Gastroesophageal sphincter (tissue), 3 donors: ENCODE measurements at regions not wholly inside any gene's neighbourhood (a gene's known extent, or its start where the extent isn't known, plus 50 kb on each side); places are given as distances from the start of the nearest gene placed in this dataset.

Experiments
- EP300 ChIP-seq: sonication (generic); formaldehyde crosslinking; IDR thresholded peaks from one replicate; pipeline ENCODE4 v1.6.1; 2017; ENCODE audit warnings: antibody characterized with exemption, mild to moderate bottlenecking
- POLR2AphosphoS5 ChIP-seq: sonication (generic); formaldehyde crosslinking; IDR thresholded peaks from one replicate; pipeline ENCODE4 v1.6.1; 2017; ENCODE audit warnings: antibody characterized with exemption
- TF ChIP-seq, protein P1 (sequence below), 4 experiments: fragments of 200-600 bp in 2 of 4; fragments of 450-650 bp in 2 of 4; sonication (generic) in 1 of 4; IDR thresholded peaks; one replicate each; pipeline ENCODE4 v1.5.1; 2017 to 2019; ENCODE audit warnings: antibody characterized with exemption in 4 of 4, mild to moderate bottlenecking in 2 of 4, moderate library complexity in 2 of 4

GRCh38 chr2:144324446-144325045 is 195.4 kb downstream of the ZEB2 start:
- TF ChIP-seq, protein P1, sequence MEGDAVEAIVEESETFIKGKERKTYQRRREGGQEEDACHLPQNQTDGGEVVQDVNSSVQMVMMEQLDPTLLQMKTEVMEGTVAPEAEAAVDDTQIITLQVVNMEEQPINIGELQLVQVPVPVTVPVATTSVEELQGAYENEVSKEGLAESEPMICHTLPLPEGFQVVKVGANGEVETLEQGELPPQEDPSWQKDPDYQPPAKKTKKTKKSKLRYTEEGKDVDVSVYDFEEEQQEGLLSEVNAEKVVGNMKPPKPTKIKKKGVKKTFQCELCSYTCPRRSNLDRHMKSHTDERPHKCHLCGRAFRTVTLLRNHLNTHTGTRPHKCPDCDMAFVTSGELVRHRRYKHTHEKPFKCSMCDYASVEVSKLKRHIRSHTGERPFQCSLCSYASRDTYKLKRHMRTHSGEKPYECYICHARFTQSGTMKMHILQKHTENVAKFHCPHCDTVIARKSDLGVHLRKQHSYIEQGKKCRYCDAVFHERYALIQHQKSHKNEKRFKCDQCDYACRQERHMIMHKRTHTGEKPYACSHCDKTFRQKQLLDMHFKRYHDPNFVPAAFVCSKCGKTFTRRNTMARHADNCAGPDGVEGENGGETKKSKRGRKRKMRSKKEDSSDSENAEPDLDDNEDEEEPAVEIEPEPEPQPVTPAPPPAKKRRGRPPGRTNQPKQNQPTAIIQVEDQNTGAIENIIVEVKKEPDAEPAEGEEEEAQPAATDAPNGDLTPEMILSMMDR (IDR thresholded peaks at IDR 0.05): no peak
- TF ChIP-seq EP300 (no peak), POLR2AphosphoS5 (no peak)
